NK-92 treated with Interleukin-12 subunit alpha and Interleukin-12 subunit beta, amount 100 ng/mL, for 24 hours (cell line): ENCODE measurements at regions not wholly inside any gene's neighbourhood (a gene's known extent, or its start where the extent isn't known, plus 50 kb on each side); places are given as distances from the start of the nearest gene placed in this dataset.
"Not testable (repeated sequence)": the region's sequence is repeated elsewhere in the genome, so short reads cannot be mapped to it uniquely, and the experiment has no call there.

Experiments used
- DNase-seq: peaks from one replicate; lab custom pipeline; 2025; lab: John Stamatoyannopoulos, UW

GRCh38 chr3:35144011-35144410 lies 495.3 kb upstream of the ARPP21 start:
- no peak for DNase-seq

- not testable (repeated sequence) for DNase-seq
These were observed 492.9 kb upstream of the ARPP21 start for GRCh38 chr3:35146256-35147035.

- DNase-seq: no peak
These were observed 455.2 kb upstream of the ARPP21 start for GRCh38 chr3:35183927-35184675.

GRCh38 chr3:35184775-35185174 lies 454.6 kb upstream of the ARPP21 start:
- DNase-seq: no peak

GRCh38 chr3:35187908-35188307 lies 451.4 kb upstream of the ARPP21 start:
- no peak for DNase-seq

GRCh38 chr3:35194666-35195065 lies 444.7 kb upstream of the ARPP21 start:
- DNase-seq: no peak

- no peak for DNase-seq
These were observed 440.5 kb upstream of the ARPP21 start for GRCh38 chr3:35198857-35199256.

- DNase-seq: no peak
These were observed 439.3 kb upstream of the ARPP21 start for GRCh38 chr3:35200056-35200455.

GRCh38 chr3:35201211-35201610 lies 438.1 kb upstream of the ARPP21 start:
- DNase-seq: no peak

- DNase-seq: no peak
These were observed 423.5 kb upstream of the ARPP21 start for GRCh38 chr3:35215525-35216500.

GRCh38 chr3:35216501-35217266 lies 422.6 kb upstream of the ARPP21 start:
- no peak for DNase-seq

- DNase-seq: no peak
These were observed 415.5 kb upstream of the ARPP21 start for GRCh38 chr3:35223632-35224394.

GRCh38 chr3:35224565-35225295 lies 414.6 kb upstream of the ARPP21 start:
- DNase-seq: no peak

GRCh38 chr3:35241236-35241635 lies 398.1 kb upstream of the ARPP21 start:
- no peak for DNase-seq

GRCh38 chr3:35254917-35255316 lies 384.4 kb upstream of the ARPP21 start:
- no peak for DNase-seq

GRCh38 chr3:35257641-35258040 lies 381.7 kb upstream of the ARPP21 start:
- no peak for DNase-seq

GRCh38 chr3:35262406-35262805 lies 376.9 kb upstream of the ARPP21 start:
- DNase-seq: no peak

- DNase-seq: no peak
These were observed 375.8 kb upstream of the ARPP21 start for GRCh38 chr3:35263477-35263876.

- not testable (repeated sequence) for DNase-seq
These were observed 373.3 kb upstream of the ARPP21 start for GRCh38 chr3:35266065-35266464.

- no peak for DNase-seq
These were observed 363.6 kb upstream of the ARPP21 start for GRCh38 chr3:35275768-35276167.
